NCI-H1105 treated with DMSO at 0.1 percent for 48 hours (cell line): ENCODE measurements at regions not wholly inside any gene's neighbourhood (a gene's known extent, or its start where the extent isn't known, plus 50 kb on each side); places are given as distances from the start of the nearest gene placed in this dataset.
"Not testable (repeated sequence)": the region's sequence is repeated elsewhere in the genome, so short reads cannot be mapped to it uniquely, and the experiment has no call there.

ENCODE experiments used
- DNase-seq: peaks from one replicate; lab custom pipeline; 2025; lab: John Stamatoyannopoulos, UW

DNA sequence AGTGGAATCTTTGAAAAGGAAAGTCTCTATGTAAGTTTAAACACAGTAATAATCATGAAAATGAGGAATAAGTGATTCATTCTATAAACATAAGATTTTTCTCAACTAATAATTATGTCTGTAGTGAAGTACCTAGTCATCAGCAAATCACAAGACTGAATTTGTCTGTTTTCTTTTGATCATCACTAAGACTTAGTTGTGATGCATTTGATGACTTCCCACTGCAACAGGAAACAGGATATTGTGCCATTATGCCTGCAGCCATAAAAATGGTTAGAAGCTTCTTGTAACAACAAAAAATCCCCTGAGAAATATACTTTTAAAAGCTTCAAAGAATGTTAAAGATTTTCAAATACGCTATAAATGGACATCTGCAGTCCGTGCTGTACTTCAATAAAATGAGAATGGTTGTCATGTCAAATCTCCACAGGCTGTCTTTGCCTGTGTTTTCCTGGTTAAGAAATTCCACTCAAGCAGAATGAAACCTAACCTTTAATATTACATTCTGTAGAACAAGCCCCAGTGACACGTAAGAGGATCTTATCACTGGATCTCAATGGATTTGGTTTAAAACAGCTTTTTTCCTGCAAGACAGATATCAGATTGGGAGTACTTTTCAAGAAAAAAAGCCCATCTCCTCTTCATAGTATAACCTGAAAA is 1262.3 kb upstream of the PHF14 start:
- DNase-seq: no peak

DNA sequence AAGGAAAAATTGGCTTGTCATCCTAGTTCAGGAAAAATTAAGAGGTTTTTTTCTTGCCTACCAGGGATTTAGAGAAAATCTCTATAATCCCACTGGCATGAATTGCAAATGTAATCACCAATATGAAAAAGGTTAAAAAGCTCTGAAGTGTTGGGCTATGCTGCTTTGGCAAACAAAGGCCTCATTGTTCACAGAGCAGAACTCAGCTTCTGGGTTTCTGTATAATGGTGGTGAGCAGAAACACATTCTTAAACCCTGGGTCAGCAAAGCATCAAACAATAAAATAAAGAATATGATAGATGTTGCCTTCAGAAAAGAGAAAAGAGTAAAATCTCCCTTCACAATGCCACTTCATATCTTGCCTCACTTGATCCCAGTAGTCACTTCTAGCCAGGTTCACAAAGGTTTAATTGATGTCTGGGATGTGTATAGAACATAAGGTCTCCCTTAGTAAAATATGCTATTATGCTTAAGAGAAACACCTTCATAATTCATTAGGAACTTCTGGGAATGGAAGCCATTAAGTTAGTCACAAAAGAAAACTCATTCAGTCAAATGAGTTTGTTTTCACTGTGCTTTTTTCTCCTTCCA is 1255.5 kb upstream of the PHF14 start:
- DNase-seq: no peak

DNA sequence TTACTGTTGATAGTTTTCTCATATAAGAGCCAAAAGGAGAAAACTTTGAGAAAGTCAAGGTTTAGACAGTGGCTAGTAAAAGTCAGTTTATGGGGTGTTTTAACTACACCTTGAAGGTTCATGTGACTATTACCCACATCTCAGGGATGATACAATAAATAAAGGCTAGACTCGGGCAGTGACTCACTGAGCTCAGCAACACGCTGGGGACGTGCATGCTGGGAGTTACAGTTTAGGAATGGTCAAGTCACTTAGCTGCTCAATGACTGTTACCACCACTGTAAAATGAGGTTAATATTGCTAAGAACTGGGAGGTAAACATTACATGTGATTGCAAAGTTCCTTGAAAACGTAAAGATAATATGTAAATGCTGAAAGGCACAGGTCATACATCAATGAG is 1254.4 kb upstream of the PHF14 start:
- no peak for DNase-seq

DNA sequence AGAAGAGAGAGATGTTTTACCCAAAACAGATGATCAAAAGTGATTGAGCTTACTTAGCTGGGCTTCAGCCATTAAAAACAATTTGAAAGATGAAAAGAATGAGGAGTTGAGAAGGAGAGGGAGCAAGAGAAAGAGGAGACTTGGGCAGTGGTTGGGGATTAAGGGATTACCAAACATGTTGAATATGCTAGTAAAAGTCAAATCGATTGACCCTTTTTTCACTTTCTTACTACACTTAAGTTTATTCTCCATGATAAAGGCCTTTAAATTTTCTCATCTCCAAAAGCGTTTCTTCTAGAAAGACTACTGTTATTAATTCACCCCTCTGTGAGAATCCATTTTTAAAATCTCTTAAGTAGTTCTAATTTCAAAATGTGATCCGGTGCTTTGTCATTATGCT is 1254.0 kb upstream of the PHF14 start:
- DNase-seq: no peak

DNA sequence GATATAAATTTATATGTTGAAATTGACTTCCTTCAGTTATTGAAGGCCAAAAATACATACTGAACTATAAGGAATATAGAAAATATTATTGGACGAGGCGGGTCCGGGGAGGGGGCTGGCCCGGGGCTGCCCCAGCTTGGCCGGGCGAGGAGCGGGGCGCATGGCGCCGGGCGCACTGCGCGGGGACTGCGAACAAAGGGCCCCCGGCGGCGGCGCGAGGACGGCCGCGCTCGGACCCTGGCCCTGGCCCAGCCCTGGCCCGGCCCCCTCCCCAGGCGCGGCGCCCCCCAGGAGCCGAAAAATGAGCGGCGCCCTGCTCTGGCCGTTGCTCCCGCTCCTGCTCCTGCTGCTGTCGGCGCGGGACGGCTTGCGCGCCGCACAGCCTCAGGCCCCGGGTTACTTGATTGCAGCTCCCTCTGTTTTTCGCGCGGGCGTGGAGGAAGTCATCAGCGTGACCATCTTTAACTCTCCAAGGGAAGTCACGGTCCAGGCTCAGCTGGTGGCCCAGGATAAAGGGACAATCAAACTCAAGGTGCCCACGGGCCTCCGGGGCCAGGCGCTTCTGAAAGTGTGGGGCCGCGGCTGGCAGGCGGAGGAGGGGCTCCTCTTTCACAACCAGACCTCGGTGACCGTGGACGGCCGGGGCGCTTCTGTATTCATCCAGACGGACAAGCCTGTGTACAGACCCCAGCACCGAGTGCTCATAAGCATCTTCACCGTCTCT is 1247.6 kb upstream of the PHF14 start:
- DNase-seq: not testable (repeated sequence)

DNA sequence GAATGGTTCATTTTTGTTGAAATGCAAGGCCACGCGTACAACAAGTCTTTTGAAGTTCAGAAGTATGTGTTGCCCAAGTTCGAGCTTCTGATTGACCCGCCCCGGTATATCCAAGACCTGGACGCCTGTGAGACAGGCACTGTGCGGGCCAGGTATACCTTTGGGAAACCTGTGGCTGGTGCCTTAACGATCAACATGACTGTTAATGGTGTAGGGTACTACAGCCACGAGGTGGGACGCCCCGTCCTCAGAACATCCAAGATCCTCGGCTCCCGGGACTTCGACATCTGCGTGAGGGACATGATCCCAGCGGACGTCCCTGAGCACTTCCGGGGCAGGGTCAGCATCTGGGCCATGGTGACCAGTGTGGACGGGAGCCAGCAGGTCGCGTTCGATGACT is 1246.9 kb upstream of the PHF14 start:
- DNase-seq: not testable (repeated sequence)

DNA sequence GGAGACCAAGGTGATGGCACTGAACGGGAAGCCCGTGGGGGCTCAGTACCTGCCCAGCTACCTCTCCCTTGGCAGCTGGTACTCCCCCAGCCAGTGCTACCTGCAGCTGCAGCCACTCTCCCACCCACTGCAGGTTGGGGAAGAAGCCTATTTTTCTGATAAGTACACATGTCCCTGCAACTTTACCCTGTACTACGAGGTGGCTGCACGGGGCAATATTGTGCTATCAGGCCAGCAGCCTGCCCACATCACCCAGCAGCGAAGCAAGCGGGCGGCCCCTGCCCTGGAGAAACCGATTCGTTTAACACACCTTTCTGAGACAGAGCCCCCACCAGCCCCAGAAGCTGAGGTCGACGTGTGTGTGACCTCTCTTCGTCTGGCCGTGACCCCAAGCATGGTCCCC is 1246.2 kb upstream of the PHF14 start:
- not testable (repeated sequence) for DNase-seq

DNA sequence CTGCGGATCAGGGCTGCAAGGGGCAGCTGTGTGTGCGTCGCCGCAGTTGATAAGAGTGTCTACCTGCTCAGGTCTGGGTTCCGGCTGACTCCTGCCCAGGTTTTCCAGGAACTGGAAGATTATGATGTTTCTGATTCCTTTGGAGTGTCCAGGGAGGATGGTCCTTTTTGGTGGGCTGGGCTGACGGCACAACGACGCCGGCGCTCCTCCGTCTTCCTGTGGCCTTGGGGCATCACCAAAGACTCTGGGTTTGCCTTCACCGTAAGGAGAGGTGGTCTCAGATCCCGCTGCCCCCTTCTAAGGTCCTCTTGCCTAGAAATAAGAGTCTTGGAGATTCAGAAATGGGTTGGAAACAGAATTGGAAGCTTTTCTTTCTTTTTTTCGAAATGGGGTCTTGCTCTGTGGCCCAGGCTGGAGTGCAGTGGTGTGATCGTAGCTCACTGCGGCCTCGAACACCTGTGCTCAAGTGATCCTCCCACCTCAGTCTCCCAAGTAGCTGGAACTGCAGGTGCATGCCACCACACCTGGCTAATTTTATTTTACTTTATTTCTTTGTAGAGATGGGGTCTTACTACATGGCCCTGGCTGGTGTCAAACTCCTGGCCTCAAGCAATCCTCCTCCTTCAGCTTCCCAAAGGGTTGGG is 1245.5 kb upstream of the PHF14 start:
- not testable (repeated sequence) for DNase-seq

DNA sequence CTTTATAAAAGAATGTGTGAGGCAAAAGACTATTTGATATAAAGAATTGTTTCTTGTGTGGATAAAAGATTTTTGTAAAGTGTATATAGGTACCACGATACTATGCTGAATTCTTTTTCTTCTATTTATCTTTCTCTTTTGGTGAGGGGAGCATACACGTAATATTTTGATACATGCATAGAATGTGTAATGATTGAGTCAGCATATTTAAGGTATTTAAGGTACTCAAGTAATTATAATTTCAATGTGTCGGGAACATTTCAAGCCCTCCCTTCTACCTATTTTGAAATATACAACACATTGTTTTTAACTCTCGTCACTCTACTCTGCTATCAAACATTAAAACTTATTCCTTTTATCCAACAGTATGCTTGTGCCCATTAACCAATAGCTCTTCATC is 1221.6 kb upstream of the PHF14 start:
- no peak for DNase-seq

DNA sequence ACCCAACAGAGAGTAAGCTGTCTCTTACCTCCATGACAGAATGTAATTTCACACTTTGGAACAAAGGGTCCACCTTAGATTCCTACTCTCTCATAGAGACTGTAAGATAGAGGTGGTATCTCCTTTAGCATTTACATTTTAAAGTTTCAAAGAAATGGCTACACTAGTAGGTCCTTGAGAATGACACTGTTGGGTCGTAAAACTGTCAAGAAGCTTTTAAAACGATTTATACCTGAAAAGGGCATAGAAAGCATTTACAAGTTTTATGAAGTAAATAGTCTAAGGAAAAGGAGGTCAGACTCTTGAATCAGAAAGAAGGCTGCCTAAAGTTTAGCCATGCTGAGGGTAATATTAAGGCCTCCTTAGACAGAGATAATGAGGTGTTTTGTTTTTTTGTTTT is 1212.4 kb upstream of the PHF14 start:
- DNase-seq: no peak

DNA sequence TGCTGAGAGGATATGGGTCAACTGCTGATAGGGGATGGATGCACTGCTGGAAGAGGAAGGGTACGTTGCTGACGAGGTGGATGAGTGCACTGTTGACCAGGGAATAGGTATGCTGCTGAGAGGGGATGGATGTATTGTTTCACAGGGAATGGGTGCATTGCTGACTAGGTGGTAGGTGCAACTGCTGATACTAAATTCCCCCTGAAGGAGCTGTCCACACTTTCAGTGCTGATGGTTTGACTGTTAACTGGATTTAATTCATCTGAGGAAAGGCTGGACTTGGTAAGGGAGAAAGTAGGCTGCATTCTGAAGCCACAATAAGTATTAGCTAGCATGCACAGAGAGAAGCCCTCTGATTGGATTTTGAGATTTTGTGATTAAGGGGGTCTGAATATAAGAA is 1196.8 kb upstream of the PHF14 start:
- DNase-seq: no peak

DNA sequence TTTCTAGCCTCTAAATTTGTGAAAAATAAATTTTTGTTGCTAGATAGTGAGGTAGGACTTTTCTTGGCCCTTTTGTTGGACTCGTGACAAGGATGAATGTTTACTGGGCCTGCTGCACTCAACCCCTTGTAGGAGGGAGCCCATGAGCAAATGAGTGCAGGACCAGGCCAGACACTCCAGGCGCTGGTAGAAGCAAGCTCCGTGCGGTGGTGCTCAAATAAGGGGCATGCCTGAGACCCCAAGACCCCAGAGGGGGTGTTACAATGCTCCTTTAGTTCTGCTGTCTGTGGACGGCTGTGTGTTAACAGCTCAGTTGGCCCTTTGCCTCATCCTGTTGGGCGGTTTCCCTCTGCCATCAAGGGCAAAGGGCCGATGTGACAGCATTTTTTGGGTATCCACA is 1195.3 kb upstream of the PHF14 start:
- DNase-seq: no peak

DNA sequence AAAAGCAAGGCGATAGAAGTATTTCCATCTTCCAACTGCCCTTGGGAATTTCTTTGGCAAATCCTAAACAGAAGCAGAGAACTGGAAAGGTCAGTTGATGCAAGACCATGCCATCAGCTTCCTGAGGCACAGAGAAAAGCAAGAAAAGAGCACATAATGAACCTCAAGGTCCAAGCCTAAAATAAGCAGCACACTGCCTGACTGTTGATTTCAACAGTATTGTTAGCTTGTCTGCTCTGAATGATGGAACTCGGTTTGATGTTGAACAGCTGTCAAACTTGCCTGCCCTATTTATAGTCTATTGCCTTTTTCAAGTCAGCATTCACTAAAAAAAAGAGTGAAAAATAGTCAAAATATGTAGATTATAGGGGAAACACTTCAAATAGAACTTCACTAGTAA is 1192.0 kb upstream of the PHF14 start:
- no peak for DNase-seq

DNA sequence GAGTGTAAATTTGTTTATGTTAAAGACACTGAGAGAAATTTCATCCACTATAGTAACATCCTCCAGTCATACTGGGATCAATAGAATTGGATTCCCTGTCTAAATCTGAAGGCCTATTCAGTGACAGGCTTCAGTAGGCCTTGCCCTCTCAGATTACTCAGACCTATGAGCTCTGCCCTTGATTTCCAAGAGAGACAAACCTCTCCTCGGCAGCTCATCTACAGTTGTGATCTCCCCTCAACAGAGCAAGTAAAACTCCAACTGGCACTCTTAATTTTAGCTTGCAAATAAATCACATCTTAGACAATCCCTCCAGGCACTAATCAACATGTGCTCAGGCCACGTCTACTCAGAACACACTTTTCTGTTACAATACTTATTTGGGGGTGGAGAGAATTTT is 1191.4 kb upstream of the PHF14 start:
- DNase-seq: no peak

DNA sequence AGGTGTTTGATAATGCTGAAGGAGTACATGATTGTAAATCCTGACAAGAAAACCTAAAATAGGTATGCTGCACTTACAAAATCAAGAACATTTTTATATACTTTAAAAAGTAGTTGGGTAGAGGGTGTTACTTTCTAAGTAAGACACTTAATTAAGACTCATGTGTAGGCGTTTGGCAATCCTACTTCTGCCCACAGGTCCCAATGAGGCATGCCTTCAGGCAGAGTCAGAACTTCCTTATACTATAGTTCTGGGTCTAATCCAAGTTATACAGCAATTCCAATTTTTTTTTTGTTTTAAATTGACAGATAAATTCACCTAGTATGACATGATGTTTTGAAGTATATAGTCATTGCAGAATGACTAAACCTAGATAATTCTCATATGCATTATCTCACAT is 1188.5 kb upstream of the PHF14 start:
- no peak for DNase-seq

DNA sequence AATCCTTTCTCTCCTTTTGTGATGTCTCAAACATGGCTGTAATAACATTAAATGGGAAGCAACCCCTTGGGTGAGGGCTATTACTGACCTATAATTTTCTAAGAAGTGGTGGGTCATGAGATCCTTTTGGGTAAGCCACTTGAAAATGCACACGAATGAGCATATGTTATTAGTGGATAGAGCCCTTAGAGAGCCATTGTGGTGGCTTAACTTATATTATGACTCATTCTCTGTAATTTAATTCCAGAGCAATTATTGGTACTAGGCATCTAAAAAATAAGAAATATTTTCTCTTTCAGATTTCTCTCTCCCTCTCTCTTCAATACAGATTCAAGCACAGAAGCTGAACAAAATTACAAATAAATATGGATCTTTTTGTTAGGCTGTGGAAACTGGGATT is 1177.4 kb upstream of the PHF14 start:
- no peak for DNase-seq

DNA sequence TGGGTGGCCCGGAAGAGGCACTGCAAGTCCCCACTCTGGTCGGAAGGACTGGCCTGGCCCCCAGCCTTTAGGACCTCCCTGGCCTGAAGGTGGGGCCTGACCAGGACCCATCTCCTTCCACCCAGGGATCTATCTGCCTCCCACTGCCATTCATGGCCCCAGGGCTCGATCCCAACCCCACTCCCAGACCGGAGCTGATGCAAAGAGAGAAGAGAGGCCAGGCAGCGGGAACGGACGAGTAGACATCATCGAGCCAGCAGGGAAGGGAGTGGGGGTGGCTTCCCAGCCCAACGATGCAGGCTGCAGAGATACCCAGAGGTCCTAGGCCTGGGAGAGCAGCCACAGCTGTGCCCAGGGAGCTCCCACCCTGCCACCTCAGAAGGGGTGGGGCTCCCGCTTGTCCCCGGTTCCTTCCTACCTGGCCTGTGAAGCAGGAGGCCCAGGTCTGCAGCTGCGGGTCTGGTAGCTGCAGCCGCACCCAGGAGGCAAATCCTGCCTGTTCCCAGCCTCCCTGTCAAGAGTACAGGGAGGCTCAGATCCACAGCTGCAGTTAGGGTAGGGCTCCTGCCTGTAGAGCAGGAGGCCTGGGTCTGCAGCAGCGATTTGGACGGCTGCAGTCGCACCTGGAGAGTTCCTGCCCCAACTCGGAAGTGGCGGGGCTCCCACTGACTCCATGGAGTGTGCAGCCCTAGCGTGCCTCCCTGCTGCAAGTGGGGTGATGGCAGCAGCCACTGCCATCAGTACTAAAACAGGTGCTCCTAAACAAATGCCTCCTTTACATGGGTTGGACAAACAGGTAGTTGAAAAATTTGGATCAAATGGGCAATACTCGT is 1151.0 kb upstream of the PHF14 start:
- no peak for DNase-seq

DNA sequence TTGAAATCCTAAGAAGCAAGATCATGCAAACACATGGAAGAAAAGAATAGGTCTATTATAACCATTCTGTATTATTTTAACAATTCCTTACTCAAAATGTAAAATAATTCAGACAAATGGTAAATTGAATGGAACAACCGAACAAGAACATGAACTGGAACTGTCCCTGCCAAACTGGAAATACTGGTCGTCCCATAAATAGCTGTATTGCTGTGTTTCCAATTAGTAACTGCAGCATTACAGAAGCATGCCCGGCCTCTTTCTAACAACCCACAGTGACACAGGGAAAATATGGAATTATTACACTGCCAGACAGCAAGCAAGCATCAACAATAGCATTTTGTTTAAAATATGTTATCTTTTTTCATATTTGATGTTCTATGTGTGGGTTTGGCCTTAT is 1138.5 kb upstream of the PHF14 start:
- DNase-seq: no peak

DNA sequence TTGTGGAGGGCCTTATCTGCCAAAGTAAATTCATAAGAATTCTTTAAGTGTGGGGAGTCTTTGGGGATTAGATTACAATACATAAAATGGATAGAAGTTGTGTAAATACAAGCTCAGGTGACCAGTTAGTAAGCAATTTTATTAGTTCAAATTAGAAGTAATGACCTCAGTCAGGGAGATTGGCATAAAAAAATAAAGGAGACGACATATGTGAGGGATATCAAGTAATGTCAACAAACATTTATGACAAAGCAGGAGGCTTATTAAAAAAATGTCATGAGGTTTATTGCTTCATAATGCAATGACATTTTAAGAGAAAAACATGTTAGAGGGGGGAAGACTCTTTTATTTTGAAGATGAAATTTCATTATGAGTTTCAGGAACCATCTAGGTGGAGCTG is 1137.0 kb upstream of the PHF14 start:
- no peak for DNase-seq

DNA sequence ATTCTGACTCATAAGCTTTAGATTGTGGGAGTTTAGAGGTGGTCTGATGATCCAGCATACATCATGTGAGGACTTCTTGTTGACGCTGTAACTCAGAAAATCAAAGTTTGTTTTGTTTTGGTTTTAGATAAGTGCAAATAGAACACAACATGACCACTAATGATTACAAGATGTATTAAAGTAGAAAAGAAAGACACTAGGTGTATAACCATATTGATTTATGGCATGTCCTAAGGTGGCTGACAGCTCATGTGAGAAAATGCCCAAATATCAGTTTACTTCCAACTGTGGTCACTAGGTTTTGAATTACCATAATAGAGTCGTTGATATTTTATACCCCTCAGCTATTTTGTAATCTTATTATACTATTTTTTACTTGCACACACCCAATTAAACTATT is 1131.4 kb upstream of the PHF14 start:
- no peak for DNase-seq

DNA sequence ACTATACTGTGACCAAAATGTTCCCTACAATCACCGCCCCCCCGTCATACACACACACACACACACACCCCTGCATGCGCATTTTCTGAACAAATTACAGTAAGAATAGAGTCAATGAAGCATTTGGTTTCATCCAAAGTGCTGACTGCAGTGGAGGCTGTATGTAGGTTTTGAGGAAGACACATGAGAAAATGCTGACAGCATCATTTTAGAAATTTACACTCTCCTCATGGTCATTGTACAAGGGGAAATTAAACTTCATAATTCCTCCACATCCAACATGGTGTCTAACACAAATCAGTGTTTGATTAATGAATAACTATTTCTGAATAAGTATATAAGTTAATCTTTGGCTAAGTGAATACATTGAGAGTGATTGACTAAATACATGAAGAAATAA is 1126.8 kb upstream of the PHF14 start:
- no peak for DNase-seq

DNA sequence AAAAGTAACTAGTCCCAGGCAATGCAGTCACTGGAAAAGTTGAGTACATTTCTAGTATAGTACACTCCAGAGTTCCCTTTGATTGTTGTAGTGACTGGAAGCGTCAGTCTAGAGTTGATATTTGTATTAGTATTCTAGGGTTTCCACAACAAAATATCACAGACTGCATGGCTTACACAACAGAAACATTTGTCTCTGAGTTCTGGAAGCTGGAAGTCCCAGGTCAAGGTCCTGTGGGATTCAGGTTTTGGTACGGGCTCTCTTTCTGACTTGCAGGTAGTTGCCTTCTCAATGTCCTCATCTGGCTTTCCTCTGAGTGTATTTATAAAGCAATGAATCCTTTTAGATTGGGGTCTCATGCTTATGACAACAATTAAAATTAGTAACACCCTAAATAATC is 1119.1 kb upstream of the PHF14 start:
- no peak for DNase-seq
